Thyroid gland (tissue), 4 donors: ENCODE measurements at regions not wholly inside any gene's neighbourhood (a gene's known extent, or its start where the extent isn't known, plus 50 kb on each side); places are given as distances from the start of the nearest gene placed in this dataset.
A peak's percentile ranks its signal among the peaks of the same experiment; 100 is the strongest.

Source experiments
- DNase-seq, 2 donors: peaks; one replicate each; pipeline ENCODE4 v3.0.0-alpha.2; 2019
- H3K27ac ChIP-seq, 3 donors: fragments of 200-600 bp; sonication (generic); 1 replicate in 2 of 3; 2 replicates in 1 of 3; pipeline ENCODE4 v1.5.1; 2016 to 2019; ENCODE audit warnings: mild to moderate bottlenecking in 1 of 3, moderate library complexity in 1 of 3
- H3K27me3 ChIP-seq: fragments of 200-600 bp; sonication (generic); one replicate; pipeline ENCODE4 v1.5.1; 2019
- H3K36me3 ChIP-seq, 2 donors: fragments of 200-600 bp; sonication (generic); one replicate each; pipeline ENCODE4 v1.5.1; 2016 to 2019
- H3K4me1 ChIP-seq, 2 donors: fragments of 200-600 bp; sonication (generic); one replicate each; pipeline ENCODE4 v1.5.1; 2017 to 2019
- H3K4me3 ChIP-seq, 3 donors: fragments of 200-600 bp; sonication (generic); replicated peaks in 1 of 3; 1 replicate in 2 of 3; 2 replicates in 1 of 3; pipeline ENCODE4 v1.5.1; 2016; ENCODE audit warnings: mild to moderate bottlenecking in 1 of 3
- H3K9me3 ChIP-seq: fragments of 200-600 bp; sonication (generic); one replicate; pipeline ENCODE4 v1.5.1; 2017
- CTCF ChIP-seq, 6 experiments: fragments of 200-600 bp in 3 of 6; fragments of 450-650 bp in 3 of 6; sonication (generic) in 3 of 6; IDR thresholded peaks; one replicate each; pipeline ENCODE4 v1.5.1; 2016 to 2019; ENCODE audit warnings: antibody characterized with exemption in 6 of 6, mild to moderate bottlenecking in 2 of 6, inconsistent platforms in 1 of 6, moderate library complexity in 1 of 6
- POLR2A ChIP-seq, 2 donors: fragments of 450-650 bp; IDR thresholded peaks; one replicate each; pipeline ENCODE4 v1.6.1; 2017; ENCODE audit warnings: antibody characterized with exemption in 2 of 2, mild to moderate bottlenecking in 2 of 2, moderate library complexity in 1 of 2
- WGBS, 2 donors: methylation state at CpG; one replicate each; pipeline ENCODE4 v1.1.5; 2017; 5-methylcytosine and 5-hydroxymethylcytosine counted together
- intact Hi-C: fragments of 100-400 bp; cut with DNase I; formaldehyde crosslinking; loops from one replicate; pipeline ENCODE4 v1.15.1; 2023

GRCh38 chr3:152200476-152201420 is 68.0 kb upstream of the MBNL1 start:
- Histone ChIP-seq H3K27ac (peak overlapping the region; percentile 0 to 25 (median 11)), H3K4me1 (no peaks in the 10 kb centered on the region), H3K36me3 (no peaks in the 10 kb centered on the region), H3K9me3 (no peaks in the 10 kb centered on the region), H3K4me3 (no peak overlapping the region), H3K27me3 (no peaks in the 10 kb centered on the region)
- no peak for DNase-seq
- intact Hi-C loops: no loop called here
- 69 to 82% methylated on average over 3 of the region's 3 CpGs for WGBS, 2 donors
- no peak for TF ChIP-seq POLR2A (IDR thresholded peaks at IDR 0.05)
- TF ChIP-seq CTCF (IDR thresholded peaks at IDR 0.05): no peak

- TF ChIP-seq POLR2A (IDR thresholded peaks at IDR 0.05): no peak
- no peak for DNase-seq
- Histone ChIP-seq H3K27ac (peak overlapping the region; percentile 5 to 57 (median 39)), H3K4me3 (no peak overlapping the region), H3K4me1 (no peaks in the 10 kb centered on the region), H3K36me3 (no peaks in the 10 kb centered on the region), H3K27me3 (no peaks in the 10 kb centered on the region), H3K9me3 (no peaks in the 10 kb centered on the region)
- intact Hi-C loops: no loop called here
- 62 to 71% methylated on average over 3 of the region's 3 CpGs for whole genome bisulfite sequencing, 2 donors
Observed at GRCh38 chr3:152202976-152203626, 65.6 kb upstream of the MBNL1 start.

- DNase-seq: no peak
- Histone ChIP-seq H3K4me1 (no peaks in the 10 kb centered on the region), H3K27me3 (no peaks in the 10 kb centered on the region), H3K9me3 (no peaks in the 10 kb centered on the region), H3K4me3 (no peak overlapping the region), H3K36me3 (no peaks in the 10 kb centered on the region), H3K27ac (peak overlapping the region in 2 of 3 donors; percentile 39 to 57)
- intact Hi-C loops: no loop called here
- 74 to 88% methylated on average over 1 of the region's 1 CpG for WGBS, 2 donors
- TF ChIP-seq CTCF (IDR thresholded peaks at IDR 0.05) (no peak), POLR2A (IDR thresholded peaks at IDR 0.05) (no peak)
Observed at GRCh38 chr3:152203652-152204051, 65.1 kb upstream of the MBNL1 start.

GRCh38 chr3:152204218-152204617 is 64.5 kb upstream of the MBNL1 start:
- no peaks in the 10 kb centered on the region for H3K4me1 ChIP-seq
- TF ChIP-seq POLR2A (IDR thresholded peaks at IDR 0.05) (no peak), CTCF (IDR thresholded peaks at IDR 0.05) (no peak)
- no peaks in the 10 kb centered on the region for H3K36me3 ChIP-seq
- H3K4me3 ChIP-seq: no peak overlapping the region
- intact Hi-C loops: no loop called here
- H3K27ac ChIP-seq: peak overlapping the region in 2 of 3 donors; percentile 39 to 57
- no peaks in the 10 kb centered on the region for H3K9me3 ChIP-seq
- H3K27me3 ChIP-seq: no peaks in the 10 kb centered on the region
- WGBS, 2 donors: 85 to 91% methylated on average over 2 of the region's 2 CpGs
- DNase-seq: no peak

GRCh38 chr3:152205097-152205593 is 63.6 kb upstream of the MBNL1 start:
- no peaks in the 10 kb centered on the region for H3K27me3 ChIP-seq
- H3K9me3 ChIP-seq: no peaks in the 10 kb centered on the region
- H3K4me1 ChIP-seq: no peaks in the 10 kb centered on the region
- TF ChIP-seq POLR2A (IDR thresholded peaks at IDR 0.05) (no peak), CTCF (IDR thresholded peaks at IDR 0.05) (no peak)
- no peaks in the 10 kb centered on the region for H3K36me3 ChIP-seq
- H3K27ac ChIP-seq: no peak overlapping the region
- DNase-seq: no peak
- WGBS, 2 donors: 75% methylated on average over 3 of the region's 3 CpGs
- intact Hi-C loops: no loop called here
- H3K4me3 ChIP-seq: no peak overlapping the region
